ENCODE measurements at regions not wholly inside any gene's neighbourhood (a gene's known extent, or its start where the extent isn't known, plus 50 kb on each side); places are given as distances from the start of the nearest gene placed in this dataset.
"Not testable (repeated sequence)": the region's sequence is repeated elsewhere in the genome, so short reads cannot be mapped to it uniquely, and the experiment has no call there.

GRCh38 chr2:111482987-111483679 lies 362.4 kb downstream of the BCL2L11 start:
- DNase-seq: not testable (repeated sequence)

- not testable (repeated sequence) for DNase-seq
These were observed 363.4 kb downstream of the BCL2L11 start for GRCh38 chr2:111484097-111484496.

DNA sequence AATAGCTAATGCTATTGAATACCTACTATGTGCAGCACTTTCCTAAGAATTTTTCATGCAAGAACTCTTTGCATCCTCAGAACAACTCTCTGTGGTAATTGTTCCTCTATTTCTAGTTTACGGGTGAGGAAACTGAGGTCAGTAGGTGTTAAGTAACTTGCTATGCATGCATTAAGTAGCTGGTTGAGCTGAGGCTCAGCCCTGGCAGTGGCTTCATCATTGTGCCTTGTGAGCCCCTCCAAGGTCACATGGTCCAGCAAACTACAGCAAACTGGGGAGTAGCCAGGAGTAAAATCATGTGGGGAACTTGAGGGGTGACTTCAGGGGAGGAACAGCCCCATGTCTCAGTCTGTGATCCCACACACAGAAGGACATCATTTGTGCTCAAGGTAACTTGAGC lies 365.2 kb downstream of the BCL2L11 start:
- not testable (repeated sequence) for DNase-seq

DNA sequence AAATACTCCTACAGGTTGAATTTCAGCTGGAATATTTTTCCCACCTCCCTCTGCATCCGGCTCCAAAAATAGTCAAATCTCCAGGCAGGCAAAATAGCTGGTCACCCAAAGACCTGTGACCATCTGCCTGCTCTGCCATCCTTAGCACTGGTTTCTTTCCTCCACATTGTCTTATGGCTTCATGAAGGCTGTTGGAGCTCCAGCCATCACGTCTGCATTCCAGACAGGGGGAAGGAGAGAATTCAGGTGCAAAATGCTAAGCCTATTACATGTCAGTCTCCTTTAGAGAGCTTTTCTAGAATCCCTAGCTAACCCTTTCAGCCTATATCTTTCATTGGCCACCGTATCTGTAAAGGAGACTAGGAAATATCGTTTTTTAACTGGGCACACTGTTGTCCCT lies 367.7 kb downstream of the BCL2L11 start:
- not testable (repeated sequence) for DNase-seq

- not testable (repeated sequence) for DNase-seq
These were observed 368.7 kb downstream of the BCL2L11 start for GRCh38 chr2:111489460-111489859.

DNA sequence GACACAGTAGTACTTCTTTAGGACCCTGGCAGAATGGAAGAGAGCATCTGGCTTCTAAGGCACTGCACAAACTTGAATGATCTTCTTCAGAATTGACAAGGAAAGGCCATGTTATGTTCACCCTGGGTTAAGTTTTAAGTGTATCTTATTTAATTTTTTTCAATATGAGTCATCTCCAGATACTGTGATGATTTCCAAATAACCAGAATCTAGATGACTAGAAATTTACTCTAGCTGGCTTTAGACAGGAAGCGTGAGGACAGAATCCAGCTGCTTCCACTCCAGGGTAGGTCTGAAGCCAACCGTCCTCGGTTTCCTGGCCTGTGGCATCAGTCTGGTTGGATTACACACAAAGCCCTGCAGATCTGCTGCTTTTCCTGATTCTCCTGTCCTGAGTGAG lies 370.5 kb downstream of the BCL2L11 start:
- DNase-seq: not testable (repeated sequence)

DNA sequence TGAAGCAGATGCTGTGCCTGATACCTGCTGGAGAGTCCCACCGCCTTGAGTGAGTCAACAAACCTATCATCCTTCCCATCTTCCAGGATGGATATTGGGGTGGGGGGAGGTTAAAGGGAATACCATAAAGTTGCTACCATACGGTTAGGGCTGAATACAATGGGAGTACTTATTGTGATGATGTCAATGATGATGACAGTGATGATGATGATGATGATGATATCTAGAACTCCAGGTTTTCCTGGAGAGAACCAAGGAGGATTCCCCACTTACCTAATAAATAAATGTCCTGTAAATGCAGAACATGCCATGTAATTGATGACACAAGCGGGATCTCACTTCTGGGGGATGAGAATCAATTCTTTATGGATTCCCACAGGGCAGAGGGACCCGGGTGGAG lies 370.9 kb downstream of the BCL2L11 start:
- DNase-seq: not testable (repeated sequence)

DNA sequence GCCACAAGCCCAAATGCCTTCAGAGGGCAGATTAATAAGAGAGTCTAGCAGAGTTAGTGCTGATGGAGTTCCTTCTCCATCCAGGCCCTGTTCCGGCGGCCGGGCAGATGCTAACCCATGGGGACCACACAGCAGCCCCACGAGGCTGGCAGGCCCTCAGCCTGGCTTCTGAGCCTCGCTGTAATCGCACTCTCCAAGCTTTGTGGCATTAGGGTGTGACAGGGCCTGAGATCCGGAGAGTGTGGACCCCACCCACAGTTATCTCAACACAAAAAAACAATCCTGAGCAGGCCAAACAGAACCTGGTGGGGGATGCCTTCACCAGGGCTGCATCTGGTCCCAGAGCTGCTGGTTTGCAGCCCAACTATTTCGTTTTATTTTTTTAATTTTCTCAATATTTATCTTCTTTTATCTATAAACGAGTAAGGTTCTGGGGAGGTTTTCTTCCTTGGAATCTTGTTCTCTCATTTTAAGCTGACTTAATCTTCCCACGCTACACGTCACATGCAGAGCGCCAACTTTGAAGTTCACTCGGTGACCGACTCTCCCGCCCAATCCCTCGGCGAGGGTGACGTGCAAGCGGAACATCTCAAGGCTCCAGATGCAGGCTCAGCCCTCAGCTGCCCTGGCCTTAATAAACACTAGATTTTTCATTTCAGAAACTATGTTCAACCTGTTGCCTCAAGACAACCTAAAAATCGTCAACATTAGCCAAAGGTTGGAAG lies 372.4 kb downstream of the BCL2L11 start:
- not testable (repeated sequence) for DNase-seq

GRCh38 chr2:111493720-111494078 lies 373.0 kb downstream of the BCL2L11 start:
- DNase-seq: not testable (repeated sequence)

GRCh38 chr2:111494288-111494980 lies 373.7 kb downstream of the BCL2L11 start:
- DNase-seq: not testable (repeated sequence)

- not testable (repeated sequence) for DNase-seq
These were observed 374.2 kb downstream of the BCL2L11 start for GRCh38 chr2:111494981-111495315.

- DNase-seq: not testable (repeated sequence)
These were observed 374.9 kb downstream of the BCL2L11 start for GRCh38 chr2:111495636-111496035.

GRCh38 chr2:111496176-111496575 lies 375.5 kb downstream of the BCL2L11 start:
- not testable (repeated sequence) for DNase-seq

GRCh38 chr2:111496860-111497259 lies 376.1 kb downstream of the BCL2L11 start:
- not testable (repeated sequence) for DNase-seq

GRCh38 chr2:111497270-111497669 lies 376.6 kb downstream of the BCL2L11 start:
- not testable (repeated sequence) for DNase-seq

- not testable (repeated sequence) for DNase-seq
These were observed 379.9 kb downstream of the BCL2L11 start for GRCh38 chr2:111500536-111501062.

DNA sequence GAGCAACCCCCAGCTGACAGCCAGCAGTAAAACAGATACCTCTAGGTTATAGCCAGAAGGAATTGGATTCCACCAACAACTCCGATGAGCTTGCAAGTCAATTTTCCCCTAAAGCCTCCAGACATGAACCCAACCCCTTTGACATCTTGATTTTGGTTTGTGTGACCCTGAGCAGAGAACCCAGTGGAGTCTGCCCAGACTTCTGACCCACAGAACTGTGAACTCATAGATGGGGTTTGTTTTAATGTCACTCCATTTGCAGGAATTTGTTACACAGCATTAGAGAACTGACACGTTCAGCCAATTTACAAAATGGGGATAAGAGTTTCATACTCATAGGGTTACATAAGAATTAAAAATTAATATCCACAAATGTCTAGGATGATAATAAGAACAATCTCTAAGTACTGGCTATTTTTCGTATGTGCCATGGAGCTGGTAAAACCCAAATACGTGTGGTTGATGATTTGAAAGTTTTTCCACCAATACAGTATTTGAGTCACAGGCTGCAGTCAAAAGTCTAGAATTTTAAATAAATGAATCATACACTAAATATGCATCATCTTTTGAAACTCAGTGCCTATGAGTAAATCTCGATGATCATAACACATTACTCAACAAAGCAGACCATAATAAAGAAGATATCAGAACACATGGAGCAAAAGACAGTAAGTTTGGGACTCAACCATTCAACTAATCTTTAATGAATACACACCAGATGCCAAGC lies 380.0 kb downstream of the ANAPC1 start:
- DNase-seq: not testable (repeated sequence)

DNA sequence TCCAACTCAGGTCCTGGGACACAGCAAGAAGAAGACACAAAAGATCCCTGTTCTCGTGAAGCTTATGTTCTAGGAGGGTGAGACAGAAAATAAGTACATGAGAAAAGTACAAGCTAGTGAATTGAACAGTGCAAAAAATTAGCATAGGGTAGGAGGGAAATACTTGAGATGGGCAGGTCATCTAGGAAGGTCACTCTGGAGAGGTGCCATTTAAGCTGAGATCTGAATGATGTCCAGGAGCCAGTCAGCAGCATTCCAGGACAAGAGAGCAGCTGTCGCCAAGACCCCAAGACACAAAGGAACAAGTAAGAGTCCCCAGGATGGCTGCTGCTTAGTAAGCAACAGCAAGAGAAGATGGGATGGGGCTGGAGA lies 379.4 kb downstream of the ANAPC1 start:
- not testable (repeated sequence) for DNase-seq

- DNase-seq: not testable (repeated sequence)
These were observed 378.7 kb downstream of the ANAPC1 start for GRCh38 chr2:111505267-111505666.

GRCh38 chr2:111506936-111507335 lies 377.1 kb downstream of the ANAPC1 start:
- DNase-seq: not testable (repeated sequence)

DNA sequence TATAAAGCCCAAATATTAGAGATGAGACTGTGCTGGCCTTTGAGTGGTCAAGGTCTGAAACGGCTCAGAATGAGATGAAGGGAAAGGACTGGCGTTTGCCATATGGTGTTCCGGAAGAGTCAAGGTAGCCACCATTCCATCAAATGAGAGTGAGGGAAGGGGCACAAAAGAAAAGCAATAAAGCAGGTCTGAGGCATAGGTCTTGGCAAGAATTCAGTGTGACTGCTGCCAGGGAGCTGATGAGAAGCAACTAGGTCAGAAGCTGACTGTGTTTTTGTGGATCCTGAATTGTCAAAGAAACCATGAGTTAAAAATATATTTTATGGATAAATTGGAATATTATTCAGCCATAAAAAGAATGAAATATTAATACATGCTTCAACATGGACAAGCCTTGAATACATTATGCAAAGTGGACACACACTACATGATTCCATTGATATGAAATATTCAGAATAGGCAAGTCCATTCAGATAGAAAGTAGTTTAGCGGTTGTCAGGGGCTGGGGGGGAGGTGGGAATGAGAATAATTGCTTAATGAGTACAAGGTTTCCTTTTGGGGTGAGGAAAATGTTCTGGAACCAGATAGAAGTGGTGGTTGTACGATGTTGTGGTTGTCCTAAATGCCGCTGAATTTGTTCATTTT lies 374.6 kb downstream of the ANAPC1 start:
- DNase-seq: not testable (repeated sequence)

DNA sequence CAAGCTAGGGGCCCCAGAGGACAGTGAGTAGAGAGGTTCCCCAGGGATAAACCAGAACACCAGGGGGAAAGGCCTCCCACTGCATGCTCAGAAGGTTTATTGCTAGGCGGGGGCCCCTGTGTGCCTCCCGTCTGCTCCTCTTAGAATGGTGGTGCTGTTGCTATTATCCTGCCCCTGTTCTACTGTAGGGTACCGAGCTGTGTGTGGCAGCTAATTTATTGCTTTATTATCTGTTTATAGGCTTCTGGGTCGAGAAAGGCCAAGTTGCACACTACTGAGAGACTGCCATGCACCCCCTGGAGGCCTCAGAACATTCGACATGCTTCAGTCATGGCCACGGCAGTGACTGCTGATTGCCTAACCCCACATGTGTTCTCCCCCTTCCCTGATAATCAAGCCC lies 373.6 kb downstream of the ANAPC1 start:
- not testable (repeated sequence) for DNase-seq
